PC-9 (cell line): ENCODE measurements at regions not wholly inside any gene's neighbourhood (a gene's known extent, or its start where the extent isn't known, plus 50 kb on each side); places are given as distances from the start of the nearest gene placed in this dataset.

Experiments
- BruUV-seq: library from RNA; stranded (reverse); fragments of 400-500 nt; replicated peaks from 2 replicates; lab custom pipeline; 2021; lab: Mats Ljungman, UMichigan
- CTCF ChIA-PET: fragments of 300-600 bp; sonication (Branson Sonifier 250); formaldehyde crosslinking; loops from one replicate; lab custom pipeline; 2022; ENCODE audit warnings: antibody characterized with exemption; lab: Charles Lee
- POLR2A ChIA-PET: fragments of 300-600 bp; sonication (Branson Sonifier 250); formaldehyde crosslinking; loops from one replicate; lab custom pipeline; 2022; ENCODE audit warnings: antibody characterized with exemption; ENCODE audit not compliant: unreplicated experiment; lab: Charles Lee
- DNase-seq, 2 experiments: peaks; one replicate each; pipeline versions ENCODE4 v3.0.0 to v3.0.0-alpha.2; 2015 to 2022; ENCODE audit warnings: mixed read lengths in 1 of 2
- H2AFZ ChIP-seq: fragments of 200-600 bp; sonication (generic); 2 replicates; pipeline ENCODE4 v1.8.1; 2017; ENCODE audit warnings: antibody characterized with exemption
- H3F3A ChIP-seq: fragments of 200-600 bp; sonication (generic); 2 replicates; pipeline ENCODE4 v1.8.1; 2017; ENCODE audit warnings: antibody characterized with exemption, mild to moderate bottlenecking, low read depth; ENCODE audit not compliant: insufficient read depth
- H3K27ac ChIP-seq: fragments of 200-600 bp; sonication (generic); 2 replicates; pipeline ENCODE4 v1.6.1; 2016; ENCODE audit warnings: mixed run types
- H3K27me3 ChIP-seq: fragments of 200-600 bp; sonication (generic); 2 replicates; pipeline ENCODE4 v1.6.1; 2016; ENCODE audit warnings: low read depth, mixed run types; ENCODE audit not compliant: insufficient read depth
- H3K36me3 ChIP-seq: fragments of 200-600 bp; sonication (generic); 2 replicates; pipeline ENCODE4 v1.6.1; 2016; ENCODE audit warnings: low read depth, mixed run types
- H3K4me1 ChIP-seq: fragments of 200-600 bp; sonication (generic); replicated peaks from 2 replicates; pipeline ENCODE4 v1.6.1; 2016; ENCODE audit warnings: mixed run types; ENCODE audit not compliant: insufficient read depth
- H3K4me2 ChIP-seq: fragments of 200-600 bp; sonication (generic); 2 replicates; pipeline ENCODE4 v1.6.1; 2017; ENCODE audit warnings: mixed run types
- H3K4me3 ChIP-seq: fragments of 200-600 bp; sonication (generic); 2 replicates; pipeline ENCODE4 v1.6.1; 2016; ENCODE audit warnings: mixed run types
- H3K79me2 ChIP-seq: fragments of 200-600 bp; sonication (generic); 2 replicates; pipeline ENCODE4 v1.6.1; 2017; ENCODE audit warnings: low read depth, mixed run types
- H3K9me2 ChIP-seq: fragments of 200-600 bp; sonication (generic); 2 replicates; pipeline ENCODE4 v1.8.1; 2017; ENCODE audit warnings: mild to moderate bottlenecking; ENCODE audit not compliant: insufficient read depth
- H3K9me3 ChIP-seq: fragments of 200-600 bp; sonication (generic); 2 replicates; pipeline ENCODE4 v1.8.1; 2016; ENCODE audit warnings: low read depth; ENCODE audit not compliant: insufficient read depth
- H4K20me1 ChIP-seq: fragments of 200-600 bp; sonication (generic); 2 replicates; pipeline ENCODE4 v1.8.1; 2017; ENCODE audit not compliant: insufficient read depth
- CTCF ChIP-seq: fragments of 200-600 bp; sonication (generic); conservative IDR thresholded peaks from 2 replicates; pipeline ENCODE4 v1.6.1; 2017; ENCODE audit warnings: mixed run types, antibody characterized with exemption, mild to moderate bottlenecking, moderate library complexity
- EZH2 ChIP-seq: fragments of 200-600 bp; sonication (generic); IDR thresholded peaks from 2 replicates; pipeline ENCODE4 v1.8.0; 2017; ENCODE audit warnings: antibody characterized with exemption, low read depth
- intact Hi-C: fragments of 100-400 bp; cut with micrococcal nuclease; formaldehyde crosslinking; loops from one replicate; pipeline ENCODE4 v1.10.0; 2022; ENCODE audit not compliant: unreplicated experiment

GRCh38 chr6:156515242-156515641, 261.9 kb upstream of the ARID1B start:
- H3K9me2 ChIP-seq: no peaks in the 10 kb centered on the region
- no peak for DNase-seq
- no peaks in the 10 kb centered on the region for H3K9me3 ChIP-seq
- no peaks in the 10 kb centered on the region for H3K79me2 ChIP-seq
- H3K4me3 ChIP-seq: no peak overlapping the region
- no peaks in the 10 kb centered on the region for H4K20me1 ChIP-seq
- H2AFZ ChIP-seq: no peak overlapping the region
- H3K27ac ChIP-seq: no peak overlapping the region
- H3K4me2 ChIP-seq: no peak overlapping the region
- no peaks in the 10 kb centered on the region for H3K27me3 ChIP-seq
- H3K4me1 ChIP-seq: no peaks in the 10 kb centered on the region
- no TSS peak for BruUV-seq
- H3F3A ChIP-seq: no peaks in the 10 kb centered on the region
- POLR2A ChIA-PET: no interaction called here
- no peaks in the 10 kb centered on the region for H3K36me3 ChIP-seq
- TF ChIP-seq EZH2 (no peak), CTCF (no peak)
- intact Hi-C loops: no loop called here
- CTCF ChIA-PET: no interaction called here

- H3K9me2 ChIP-seq: no peaks in the 10 kb centered on the region
- ChIA-PET CTCF (no interaction called here), POLR2A (no interaction called here)
- TF ChIP-seq EZH2: no peak
- TF ChIP-seq CTCF: no peak
- H3K4me2 ChIP-seq: no peak overlapping the region
- no peak for DNase-seq
- H2AFZ ChIP-seq: no peak overlapping the region
- no peak overlapping the region for H3K27ac ChIP-seq
- no peaks in the 10 kb centered on the region for H3K27me3 ChIP-seq
- intact Hi-C loops: no loop called here
- no peaks in the 10 kb centered on the region for H3K4me1 ChIP-seq
- H4K20me1 ChIP-seq: no peaks in the 10 kb centered on the region
- H3K79me2 ChIP-seq: no peaks in the 10 kb centered on the region
- no TSS peak for BruUV-seq
- no peak overlapping the region for H3K4me3 ChIP-seq
- no peaks in the 10 kb centered on the region for H3K36me3 ChIP-seq
- no peaks in the 10 kb centered on the region for H3K9me3 ChIP-seq
- no peaks in the 10 kb centered on the region for H3F3A ChIP-seq
Measured at GRCh38 chr6:156513504-156513903, 263.7 kb upstream of the ARID1B start.

- H3K9me3 ChIP-seq: no peaks in the 10 kb centered on the region
- no peaks in the 10 kb centered on the region for H3K79me2 ChIP-seq
- H3K9me2 ChIP-seq: no peaks in the 10 kb centered on the region
- TF ChIP-seq CTCF (no peak), EZH2 (no peak)
- ChIA-PET CTCF (no interaction called here), POLR2A (no interaction called here)
- intact Hi-C loops: no loop called here
- BruUV-seq: no TSS peak
- H3K27me3 ChIP-seq: peaks cover 5% of the 10 kb centered on the region; the same call in 1 of the 2 replicates
- DNase-seq: no peak
- H3F3A ChIP-seq: no peaks in the 10 kb centered on the region
- no peak overlapping the region for H3K4me3 ChIP-seq
- no peaks in the 10 kb centered on the region for H4K20me1 ChIP-seq
- H2AFZ ChIP-seq: no peak overlapping the region
- H3K4me1 ChIP-seq: no peaks in the 10 kb centered on the region
- no peaks in the 10 kb centered on the region for H3K36me3 ChIP-seq
- H3K4me2 ChIP-seq: no peak overlapping the region
- H3K27ac ChIP-seq: no peak overlapping the region
Measured at GRCh38 chr6:156511570-156511969, 265.6 kb upstream of the ARID1B start.
